ENCODE measurements at regions not wholly inside any gene's neighbourhood (a gene's known extent, or its start where the extent isn't known, plus 50 kb on each side); places are given as distances from the start of the nearest gene placed in this dataset.

DNA sequence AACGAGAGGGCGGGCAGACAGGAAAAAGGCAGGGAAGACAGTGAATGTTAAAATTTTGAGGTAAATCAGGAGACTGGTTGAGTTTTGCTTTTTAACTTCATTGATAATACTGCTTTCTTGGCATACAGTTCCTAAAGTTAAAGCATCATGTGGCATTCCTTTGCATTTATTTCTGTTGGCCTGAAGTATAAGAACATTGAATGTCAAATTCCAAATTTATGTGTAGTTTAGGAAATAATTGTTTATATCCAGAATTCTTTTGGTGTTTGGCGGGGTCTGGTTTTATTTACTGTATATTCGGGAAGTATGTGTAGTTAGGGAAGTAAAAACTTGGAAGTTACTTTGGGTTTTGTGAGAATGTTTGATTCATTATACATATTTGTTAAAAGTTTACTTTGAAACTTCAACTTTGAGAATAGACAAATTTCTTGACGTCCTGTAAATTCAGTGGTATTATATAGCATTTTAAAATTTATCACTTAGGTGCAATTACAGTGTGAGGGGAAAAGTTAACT lies 83.2 kb downstream of the PTPDC1 start:
- TF ChIP-seq POLR2A (IDR thresholded peaks at IDR 0.05) (no peak), EP300 (IDR thresholded peaks at IDR 0.05) (no peak), POLR2AphosphoS5 (IDR thresholded peaks at IDR 0.05) (no peak)
- TF ChIP-seq, protein P1, sequence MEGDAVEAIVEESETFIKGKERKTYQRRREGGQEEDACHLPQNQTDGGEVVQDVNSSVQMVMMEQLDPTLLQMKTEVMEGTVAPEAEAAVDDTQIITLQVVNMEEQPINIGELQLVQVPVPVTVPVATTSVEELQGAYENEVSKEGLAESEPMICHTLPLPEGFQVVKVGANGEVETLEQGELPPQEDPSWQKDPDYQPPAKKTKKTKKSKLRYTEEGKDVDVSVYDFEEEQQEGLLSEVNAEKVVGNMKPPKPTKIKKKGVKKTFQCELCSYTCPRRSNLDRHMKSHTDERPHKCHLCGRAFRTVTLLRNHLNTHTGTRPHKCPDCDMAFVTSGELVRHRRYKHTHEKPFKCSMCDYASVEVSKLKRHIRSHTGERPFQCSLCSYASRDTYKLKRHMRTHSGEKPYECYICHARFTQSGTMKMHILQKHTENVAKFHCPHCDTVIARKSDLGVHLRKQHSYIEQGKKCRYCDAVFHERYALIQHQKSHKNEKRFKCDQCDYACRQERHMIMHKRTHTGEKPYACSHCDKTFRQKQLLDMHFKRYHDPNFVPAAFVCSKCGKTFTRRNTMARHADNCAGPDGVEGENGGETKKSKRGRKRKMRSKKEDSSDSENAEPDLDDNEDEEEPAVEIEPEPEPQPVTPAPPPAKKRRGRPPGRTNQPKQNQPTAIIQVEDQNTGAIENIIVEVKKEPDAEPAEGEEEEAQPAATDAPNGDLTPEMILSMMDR (IDR thresholded peaks at IDR 0.05) = no peak
